Breast epithelium (tissue), 3 donors: ENCODE measurements at regions not wholly inside any gene's neighbourhood (a gene's known extent, or its start where the extent isn't known, plus 50 kb on each side); places are given as distances from the start of the nearest gene placed in this dataset.

Source experiments
- POLR2A ChIP-seq: fragments of 450-650 bp; IDR thresholded peaks from one replicate; pipeline ENCODE4 v1.6.1; 2016; ENCODE audit warnings: antibody characterized with exemption, mild to moderate bottlenecking, moderate library complexity
- POLR2AphosphoS5 ChIP-seq, 3 donors: sonication (generic); formaldehyde crosslinking; IDR thresholded peaks; one replicate each; pipeline ENCODE4 v1.6.1; 2017; ENCODE audit warnings: antibody characterized with exemption in 3 of 3
- TF ChIP-seq, protein P1 (sequence below), 3 donors: fragments of 450-650 bp; IDR thresholded peaks; one replicate each; pipeline ENCODE4 v1.5.1; 2016 to 2017; ENCODE audit warnings: antibody characterized with exemption in 3 of 3, mild to moderate bottlenecking in 3 of 3, moderate library complexity in 3 of 3

DNA sequence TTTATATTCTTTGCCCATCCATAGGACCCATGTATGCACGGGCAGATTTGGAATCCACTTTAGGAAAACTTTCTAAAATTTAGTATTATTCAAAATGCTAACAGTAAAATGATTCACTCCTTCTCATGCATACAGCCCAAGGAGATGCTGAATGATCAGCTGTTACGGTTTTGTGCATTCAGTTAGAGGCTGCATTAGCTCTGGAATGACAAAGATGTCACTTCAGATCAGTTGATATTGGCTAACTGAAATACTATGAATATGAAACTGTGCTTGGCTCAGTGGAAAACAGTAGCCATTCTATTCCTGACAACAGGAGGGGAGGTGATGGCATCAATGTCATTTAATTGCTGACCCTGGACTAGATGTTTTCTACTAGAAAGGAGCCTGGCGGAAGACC lies 560.7 kb downstream of the ZNF608 start:
- TF ChIP-seq, protein P1, sequence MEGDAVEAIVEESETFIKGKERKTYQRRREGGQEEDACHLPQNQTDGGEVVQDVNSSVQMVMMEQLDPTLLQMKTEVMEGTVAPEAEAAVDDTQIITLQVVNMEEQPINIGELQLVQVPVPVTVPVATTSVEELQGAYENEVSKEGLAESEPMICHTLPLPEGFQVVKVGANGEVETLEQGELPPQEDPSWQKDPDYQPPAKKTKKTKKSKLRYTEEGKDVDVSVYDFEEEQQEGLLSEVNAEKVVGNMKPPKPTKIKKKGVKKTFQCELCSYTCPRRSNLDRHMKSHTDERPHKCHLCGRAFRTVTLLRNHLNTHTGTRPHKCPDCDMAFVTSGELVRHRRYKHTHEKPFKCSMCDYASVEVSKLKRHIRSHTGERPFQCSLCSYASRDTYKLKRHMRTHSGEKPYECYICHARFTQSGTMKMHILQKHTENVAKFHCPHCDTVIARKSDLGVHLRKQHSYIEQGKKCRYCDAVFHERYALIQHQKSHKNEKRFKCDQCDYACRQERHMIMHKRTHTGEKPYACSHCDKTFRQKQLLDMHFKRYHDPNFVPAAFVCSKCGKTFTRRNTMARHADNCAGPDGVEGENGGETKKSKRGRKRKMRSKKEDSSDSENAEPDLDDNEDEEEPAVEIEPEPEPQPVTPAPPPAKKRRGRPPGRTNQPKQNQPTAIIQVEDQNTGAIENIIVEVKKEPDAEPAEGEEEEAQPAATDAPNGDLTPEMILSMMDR (IDR thresholded peaks at IDR 0.05), result no peak
- no peak for TF ChIP-seq POLR2A
- TF ChIP-seq POLR2AphosphoS5 (IDR thresholded peaks at IDR 0.05), result no peak
